ENCODE measurements at regions not wholly inside any gene's neighbourhood (a gene's known extent, or its start where the extent isn't known, plus 50 kb on each side); places are given as distances from the start of the nearest gene placed in this dataset.

DNA sequence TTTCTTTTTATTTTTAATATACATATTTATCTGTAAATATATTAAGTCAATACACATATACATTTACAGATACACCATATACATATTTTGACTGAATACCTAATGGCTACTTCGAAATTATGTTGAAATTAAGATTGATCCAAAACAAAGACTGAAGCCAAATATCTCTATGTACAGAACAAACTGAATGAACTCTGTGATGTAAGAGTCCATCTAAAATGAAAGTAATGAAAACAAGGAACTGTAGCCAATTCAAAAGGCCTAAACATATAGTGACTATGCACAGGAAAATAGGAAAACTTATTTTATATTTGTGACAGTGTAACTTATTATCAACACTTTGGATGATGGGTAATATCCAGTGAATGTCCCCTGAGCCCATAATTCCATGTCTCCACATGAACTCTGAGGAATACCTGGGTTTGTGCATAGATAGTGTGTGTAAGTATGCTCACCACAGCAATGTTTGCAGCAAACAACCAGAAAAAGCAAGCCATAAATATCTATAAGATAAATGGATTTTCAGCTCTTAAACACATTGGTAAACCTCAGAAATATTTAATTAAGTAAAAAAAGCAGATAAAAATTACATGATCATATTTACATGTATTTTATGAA lies 517.2 kb upstream of the CDH6 start:
- Histone ChIP-seq H3K36me3 (no peaks in the 10 kb centered on the region; the same call in 1 of the 2 replicates), H3K4me3 (no peak overlapping the region), H3K9me3 (peaks cover 12% of the 10 kb centered on the region), H3K27me3 (no peaks in the 10 kb centered on the region)
- no peak for DNase-seq

DNA sequence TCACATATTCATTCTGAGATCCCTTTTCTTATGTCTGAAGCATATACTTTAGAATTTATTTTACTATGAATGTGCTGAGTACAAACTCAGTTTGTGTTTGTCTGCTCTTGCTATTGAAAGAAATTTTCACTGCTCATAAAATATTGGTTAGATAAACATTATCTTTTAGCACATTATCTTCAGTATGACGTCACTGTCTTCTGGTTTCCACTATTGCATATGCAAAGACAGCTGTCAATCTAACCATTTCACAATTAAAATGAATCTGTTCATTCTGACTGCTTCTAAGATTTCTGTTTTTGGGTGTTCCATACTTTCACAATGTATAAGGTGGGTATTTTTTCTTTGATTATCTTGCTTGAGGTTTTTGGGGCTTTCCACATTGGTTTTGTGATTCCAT lies 526.2 kb upstream of the CDH6 start:
- H3K9me3 ChIP-seq, result 0 out of 2 replicates have a peak, but pooled peaks cover 4% of the 10 kb centered on the region
- no peaks in the 10 kb centered on the region for H3K36me3 ChIP-seq
- no peak for DNase-seq
- no peaks in the 10 kb centered on the region for H3K27me3 ChIP-seq
- H3K4me3 ChIP-seq, result no peak overlapping the region

DNA sequence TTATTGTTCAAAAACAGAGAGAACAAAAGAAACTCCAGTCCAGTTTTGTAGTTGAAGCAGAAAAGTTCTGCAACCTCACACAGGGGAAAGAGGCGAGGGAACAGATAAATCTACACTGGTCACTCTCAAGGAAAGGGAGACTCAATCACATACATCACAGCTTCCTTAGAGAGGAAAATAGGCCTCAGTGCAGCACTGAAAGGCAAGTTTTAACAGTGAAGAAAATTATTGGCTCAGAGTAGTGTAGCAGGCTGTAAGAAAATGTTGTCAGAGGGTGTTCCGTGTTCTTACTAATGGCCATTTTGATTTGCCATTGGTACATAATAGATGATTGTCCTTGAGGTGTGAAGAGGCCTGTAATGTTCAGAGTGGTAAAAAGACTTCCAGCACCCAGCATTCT lies 530.0 kb upstream of the CDH6 start:
- H3K9me3 ChIP-seq, result 0 out of 2 replicates have a peak, but pooled peaks cover 2% of the 10 kb centered on the region
- no peaks in the 10 kb centered on the region for H3K36me3 ChIP-seq
- no peak overlapping the region for H3K4me3 ChIP-seq
- DNase-seq, result no peak
- H3K27me3 ChIP-seq, result no peaks in the 10 kb centered on the region

GRCh38 chr5:30662373-30662772 lies 531.1 kb upstream of the CDH6 start:
- no peaks in the 10 kb centered on the region for H3K36me3 ChIP-seq
- H3K27me3 ChIP-seq, result no peaks in the 10 kb centered on the region
- H3K9me3 ChIP-seq, result no peaks in the 10 kb centered on the region
- H3K4me3 ChIP-seq, result no peak overlapping the region
- DNase-seq, result no peak

DNA sequence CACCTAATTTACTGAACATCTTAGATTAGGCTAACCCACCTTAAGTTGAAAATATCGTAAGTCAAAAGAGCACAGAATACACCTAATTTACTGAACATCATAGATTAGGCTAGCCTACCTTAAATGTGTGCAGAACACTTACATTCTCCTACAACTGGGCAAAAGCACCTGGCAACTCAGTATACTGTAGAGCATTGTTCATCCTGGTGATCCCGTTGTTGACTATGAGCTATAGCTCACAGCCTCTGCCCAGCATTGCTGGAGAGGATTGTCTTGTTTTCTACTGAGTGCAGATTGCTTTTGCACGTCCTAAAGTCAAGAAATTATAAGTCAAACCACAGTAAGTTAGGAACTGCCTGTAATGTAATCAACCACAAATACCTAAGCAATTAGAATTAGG lies 531.8 kb upstream of the CDH6 start:
- Histone ChIP-seq H3K36me3 (no peaks in the 10 kb centered on the region), H3K4me3 (no peak overlapping the region), H3K27me3 (no peaks in the 10 kb centered on the region), H3K9me3 (no peaks in the 10 kb centered on the region)
- no peak for DNase-seq

- H3K4me3 ChIP-seq, result no peak overlapping the region
- no peaks in the 10 kb centered on the region for H3K36me3 ChIP-seq
- no peaks in the 10 kb centered on the region for H3K9me3 ChIP-seq
- H3K27me3 ChIP-seq, result no peaks in the 10 kb centered on the region
- DNase-seq, result no peak
Observed at GRCh38 chr5:30659417-30659816, 534.1 kb upstream of the CDH6 start.

DNA sequence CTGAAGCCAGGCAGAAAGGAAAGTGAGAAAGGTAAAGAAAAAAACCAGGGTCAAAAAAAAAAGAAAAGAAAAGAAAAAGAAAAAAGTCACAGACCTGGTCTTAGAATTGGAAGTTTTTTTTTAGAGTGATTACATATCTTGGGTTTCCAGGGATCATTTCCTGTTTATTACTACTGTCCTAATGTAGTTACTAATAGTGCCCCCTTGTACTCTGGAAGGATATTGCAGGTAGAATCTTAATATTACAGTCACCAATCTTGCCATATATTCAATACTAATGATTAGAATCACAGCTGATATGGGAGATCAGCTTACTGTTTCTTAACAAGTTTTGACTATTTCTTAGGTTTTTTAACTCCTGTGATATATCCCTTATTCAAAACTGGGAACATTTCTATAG lies 543.2 kb upstream of the CDH6 start:
- H3K9me3 ChIP-seq, result no peaks in the 10 kb centered on the region
- DNase-seq, result no peak
- H3K4me3 ChIP-seq, result no peak overlapping the region
- H3K27me3 ChIP-seq, result no peaks in the 10 kb centered on the region
- H3K36me3 ChIP-seq, result no peaks in the 10 kb centered on the region

DNA sequence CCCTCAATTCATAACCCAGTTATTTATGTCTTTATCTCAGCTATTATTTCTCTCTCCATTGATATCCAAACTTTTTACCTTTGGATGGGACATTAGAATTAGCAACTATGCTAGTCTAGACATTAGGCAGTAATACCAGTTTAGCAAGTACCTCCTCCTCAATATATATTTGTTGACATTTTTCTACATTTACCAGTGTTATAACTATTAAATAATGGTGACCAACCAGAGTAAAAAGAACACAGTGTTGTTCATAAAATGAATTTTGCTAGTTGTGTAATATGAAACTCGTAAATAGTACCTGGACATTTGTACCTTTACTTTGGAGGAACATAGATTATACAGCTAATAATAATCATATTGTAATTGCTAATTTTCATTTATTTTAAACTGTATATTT lies 554.6 kb upstream of the CDH6 start:
- no peak overlapping the region for H3K4me3 ChIP-seq
- no peaks in the 10 kb centered on the region for H3K36me3 ChIP-seq
- H3K27me3 ChIP-seq, result no peaks in the 10 kb centered on the region
- H3K9me3 ChIP-seq, result peaks cover 18% of the 10 kb centered on the region
- DNase-seq, result no peak

DNA sequence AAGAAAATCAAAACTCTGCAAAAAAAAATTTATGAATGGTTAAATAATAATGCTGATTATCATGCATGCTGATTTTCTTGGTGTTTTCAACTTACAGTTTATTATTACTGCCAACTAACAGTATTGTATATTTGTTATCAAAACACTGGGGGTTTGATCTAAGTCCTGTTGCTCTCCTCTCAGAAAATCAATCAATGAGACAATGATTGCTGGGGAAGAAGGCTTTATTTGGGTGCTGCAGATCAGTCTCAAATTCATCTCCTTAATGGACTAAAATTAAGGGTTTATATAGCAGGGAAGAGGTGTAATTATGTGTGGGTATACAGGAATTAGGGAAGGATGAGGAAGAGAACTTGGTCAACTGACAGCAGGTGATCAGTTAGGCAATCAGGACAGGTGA lies 565.5 kb upstream of the CDH6 start:
- Histone ChIP-seq H3K9me3 (peaks cover 26% of the 10 kb centered on the region), H3K36me3 (no peaks in the 10 kb centered on the region; the same call in 1 of the 2 replicates), H3K27me3 (no peaks in the 10 kb centered on the region), H3K4me3 (no peak overlapping the region)
- DNase-seq, result no peak

- DNase-seq, result no peak
- Histone ChIP-seq H3K27me3 (no peaks in the 10 kb centered on the region), H3K4me3 (no peak overlapping the region), H3K36me3 (no peaks in the 10 kb centered on the region; the same call in 1 of the 2 replicates), H3K9me3 (peaks cover 26% of the 10 kb centered on the region)
Observed at GRCh38 chr5:30626557-30626956, 566.9 kb upstream of the CDH6 start.

DNA sequence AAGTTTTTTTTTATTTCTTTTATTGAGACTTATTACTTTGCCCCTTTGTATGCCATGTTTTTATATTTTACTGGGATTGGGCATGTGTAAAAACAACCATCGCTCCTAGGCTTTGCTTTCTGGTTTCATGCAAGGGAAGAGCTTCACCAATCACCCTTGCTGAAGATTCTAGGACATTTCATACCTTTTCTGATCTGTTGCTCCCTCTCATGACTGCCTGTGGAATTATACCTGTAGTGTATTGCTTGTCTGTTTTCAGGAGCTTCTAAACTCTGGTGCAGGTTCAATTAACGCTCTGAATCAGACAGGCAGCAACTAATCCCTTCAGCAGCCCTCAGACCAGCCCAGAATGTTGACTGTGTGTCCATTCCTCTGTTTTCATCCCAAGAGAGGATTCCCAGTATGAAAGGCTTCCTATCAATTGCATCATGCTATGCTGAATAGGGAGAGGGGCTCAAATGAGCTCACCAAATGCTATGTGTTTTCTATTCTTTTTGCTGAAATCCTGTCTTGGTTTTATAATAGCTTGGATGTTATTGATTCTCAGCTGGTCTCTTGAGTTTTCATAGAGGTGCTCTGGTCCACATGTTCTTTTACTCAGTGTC lies 572.9 kb upstream of the CDH6 start:
- Histone ChIP-seq H3K4me3 (no peak overlapping the region), H3K27me3 (no peaks in the 10 kb centered on the region), H3K9me3 (peaks cover 15% of the 10 kb centered on the region), H3K36me3 (no peaks in the 10 kb centered on the region)
- DNase-seq, result no peak

DNA sequence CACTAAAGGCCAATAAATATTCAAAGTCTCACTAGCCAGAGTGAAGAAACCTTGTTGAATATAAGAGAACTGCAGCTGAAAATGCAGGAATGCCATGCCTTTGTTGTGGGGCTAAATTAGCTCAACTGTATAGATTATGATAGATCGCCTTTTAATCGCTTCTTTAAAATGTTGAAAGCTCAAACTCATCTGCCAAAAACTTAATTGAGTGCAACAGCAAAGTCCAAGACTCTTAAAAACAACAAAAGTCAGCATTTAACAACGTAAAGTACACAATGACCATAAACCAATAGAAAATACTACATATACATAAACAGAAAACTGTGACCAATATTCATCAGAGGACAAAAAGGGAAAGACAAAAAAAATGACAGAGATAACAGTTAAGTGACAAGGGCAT lies 585.0 kb upstream of the CDH6 start:
- no peaks in the 10 kb centered on the region for H3K27me3 ChIP-seq
- no peaks in the 10 kb centered on the region for H3K36me3 ChIP-seq
- peaks cover 10% of the 10 kb centered on the region for H3K9me3 ChIP-seq
- no peak for DNase-seq
- H3K4me3 ChIP-seq, result no peak overlapping the region

DNA sequence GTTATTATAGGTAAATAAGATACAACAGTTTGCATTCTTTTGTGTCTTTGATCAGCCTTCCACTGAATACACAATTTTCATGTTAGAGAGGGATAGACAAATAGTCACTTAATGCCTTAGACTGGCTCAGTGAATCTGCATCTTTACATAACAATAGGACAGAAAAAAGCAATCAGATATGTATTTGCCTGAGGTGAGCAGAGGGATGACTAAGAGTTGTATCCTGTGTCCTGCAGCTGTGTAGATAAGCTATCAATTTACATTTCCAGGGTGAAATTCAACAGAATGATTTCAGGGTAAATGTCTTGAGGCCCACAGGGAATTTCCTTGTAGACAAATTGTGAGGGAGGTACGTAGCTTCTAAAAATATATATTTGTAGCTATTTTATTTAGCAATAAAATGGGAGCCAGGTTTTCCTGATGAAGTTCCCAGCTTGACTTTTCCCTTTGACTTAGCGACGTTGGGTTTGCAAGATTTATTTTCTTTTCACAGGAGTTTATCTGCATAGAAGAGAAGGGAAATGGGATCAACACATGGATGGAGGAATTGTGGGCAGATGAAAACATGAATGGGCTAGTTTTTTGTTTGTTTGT lies 586.1 kb upstream of the CDH6 start:
- no peak overlapping the region for H3K4me3 ChIP-seq
- DNase-seq, result no peak

DNA sequence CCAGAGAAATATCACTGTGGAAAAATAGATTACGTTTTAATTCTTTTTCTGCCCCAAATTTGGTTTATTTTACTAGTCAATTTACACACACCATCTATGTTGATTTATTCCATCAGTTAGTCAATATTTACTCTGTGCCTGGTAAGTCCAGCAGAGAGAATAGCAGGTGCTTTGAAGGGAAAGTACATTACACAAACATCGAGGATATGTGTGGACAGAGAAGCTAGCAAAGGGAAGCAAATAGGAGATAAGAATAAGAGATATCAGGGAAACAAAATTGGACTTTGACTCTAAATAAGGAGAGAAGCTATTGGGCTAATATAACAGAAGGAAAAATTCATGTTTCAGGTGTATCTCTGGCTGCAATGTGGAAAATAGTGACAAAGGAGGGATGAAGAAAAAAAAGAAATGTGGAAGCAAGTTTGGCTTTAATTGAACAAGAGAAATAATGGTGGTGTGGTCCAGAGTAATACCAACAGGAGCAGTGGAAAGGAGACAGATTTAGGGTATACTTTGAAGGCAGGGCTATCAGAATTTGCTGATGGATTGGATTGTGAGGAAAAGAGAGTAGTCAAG lies 587.7 kb upstream of the CDH6 start:
- no peak overlapping the region for H3K4me3 ChIP-seq
- no peaks in the 10 kb centered on the region for H3K36me3 ChIP-seq
- H3K9me3 ChIP-seq, result peaks cover 10% of the 10 kb centered on the region
- DNase-seq, result no peak
- no peaks in the 10 kb centered on the region for H3K27me3 ChIP-seq

More for the DNA sequence above, 586.1 kb upstream of the CDH6 start:
- peaks cover 10% of the 10 kb centered on the region for H3K9me3 ChIP-seq
- H3K27me3 ChIP-seq, result no peaks in the 10 kb centered on the region
- no peaks in the 10 kb centered on the region for H3K36me3 ChIP-seq

- no peak for DNase-seq
Observed at GRCh38 chr5:30604648-30605262, 588.7 kb upstream of the CDH6 start.

GRCh38 chr5:30600892-30601291 lies 592.6 kb upstream of the CDH6 start:
- H3K9me3 ChIP-seq, result peaks cover 2% of the 10 kb centered on the region; the same call in 1 of the 2 replicates
- no peak overlapping the region for H3K4me3 ChIP-seq
- DNase-seq, result no peak
- H3K36me3 ChIP-seq, result no peaks in the 10 kb centered on the region
- H3K27me3 ChIP-seq, result no peaks in the 10 kb centered on the region

More at GRCh38 chr5:30604648-30605262, 588.7 kb upstream of the CDH6 start:
- no peak overlapping the region for H3K4me3 ChIP-seq
- H3K9me3 ChIP-seq, result peaks cover 9% of the 10 kb centered on the region
- no peaks in the 10 kb centered on the region for H3K27me3 ChIP-seq
- no peaks in the 10 kb centered on the region for H3K36me3 ChIP-seq

DNA sequence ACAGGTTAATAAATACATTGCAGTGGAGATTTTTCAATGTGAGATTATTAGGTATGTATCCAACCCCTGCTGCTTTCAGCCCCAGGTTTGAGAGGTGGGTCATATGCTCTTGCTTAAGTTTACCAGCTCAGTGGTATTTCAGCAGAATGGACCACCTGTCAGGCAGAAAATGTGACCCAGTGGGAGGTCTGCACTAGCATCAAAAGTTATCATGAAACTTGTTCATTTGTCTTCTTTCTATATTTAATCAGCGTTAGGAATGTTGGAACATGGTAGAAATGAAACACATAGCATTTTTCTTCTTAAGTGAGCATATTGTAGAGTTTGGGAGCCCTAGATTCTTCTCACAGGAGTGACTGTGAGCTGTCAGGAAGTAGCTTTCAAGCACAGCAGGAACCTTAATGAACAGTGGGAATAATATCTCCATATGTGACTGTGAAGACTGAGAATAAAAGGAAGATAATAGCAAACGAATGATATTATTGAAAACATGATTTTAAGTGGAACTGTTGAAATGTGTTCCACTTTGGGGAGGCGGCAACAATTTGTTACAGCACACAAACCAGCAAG lies 596.9 kb upstream of the CDH6 start:
- Histone ChIP-seq H3K36me3 (no peaks in the 10 kb centered on the region), H3K9me3 (no peaks in the 10 kb centered on the region), H3K4me3 (no peak overlapping the region), H3K27me3 (no peaks in the 10 kb centered on the region)
- no peak for DNase-seq

All from MG63 (cell line).